ENCODE measurements at regions not wholly inside any gene's neighbourhood (a gene's known extent, or its start where the extent isn't known, plus 50 kb on each side); places are given as distances from the start of the nearest gene placed in this dataset.

DNA sequence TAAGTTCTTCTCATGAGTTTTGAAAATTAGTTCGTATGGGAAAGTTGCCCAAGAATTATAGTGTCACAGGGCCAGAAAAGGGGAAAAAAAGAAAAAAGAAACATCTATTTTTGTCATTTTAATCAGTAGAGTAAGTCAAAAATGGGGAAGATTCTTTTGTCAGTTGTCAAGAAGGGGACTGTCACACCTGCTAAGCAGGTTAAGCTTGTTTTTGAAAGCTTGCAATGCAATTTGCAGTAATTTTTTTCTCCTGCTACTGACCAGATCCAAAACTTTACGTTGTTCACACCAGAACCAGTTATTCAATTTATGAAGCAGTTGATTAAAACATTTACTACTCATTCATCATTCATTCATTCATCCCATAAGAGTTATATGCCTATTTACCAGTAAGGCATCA lies 171.4 kb downstream of the SOX4 start:
- H3K9ac ChIP-seq (ENCODE audit: low read length): no peak overlapping the region
- no peaks in the 10 kb centered on the region for H3K27me3 ChIP-seq (replicated peaks in 1 of 4; ENCODE audit: control extremely low read depth in 1 of 4, control insufficient read depth in 3 of 4, insufficient read depth in 4 of 4, low read length in 3 of 4)
- no peaks in the 10 kb centered on the region for H3K4me1 ChIP-seq (ENCODE audit: control insufficient read depth in 2 of 2, insufficient read depth in 2 of 2, low read length in 2 of 2)
- H3K4me2 ChIP-seq (replicated peaks; ENCODE audit: low read depth, low read length, poor library complexity, severe bottlenecking): no peak overlapping the region
- WGBS (ENCODE audit: insufficient coverage): no CpG with 5 or more reads among the region's 2 CpGs
- H3K9me3 Mint-ChIP-seq (ENCODE audit: insufficient read depth): no peaks in the 10 kb centered on the region
- H3K36me3 ChIP-seq (replicated peaks in 1 of 2; ENCODE audit: control extremely low read depth in 1 of 2, control insufficient read depth in 1 of 2, extremely low read depth in 1 of 2, insufficient read depth in 2 of 2, low read length in 1 of 2): no peaks in the 10 kb centered on the region
- TF ChIP-seq EZH2 (IDR thresholded peaks at IDR 0.05; ENCODE audit: borderline replicate concordance, insufficient read depth, low read depth, low read length, poor library complexity, severe bottlenecking): no peak
- TF ChIP-seq, protein P1, sequence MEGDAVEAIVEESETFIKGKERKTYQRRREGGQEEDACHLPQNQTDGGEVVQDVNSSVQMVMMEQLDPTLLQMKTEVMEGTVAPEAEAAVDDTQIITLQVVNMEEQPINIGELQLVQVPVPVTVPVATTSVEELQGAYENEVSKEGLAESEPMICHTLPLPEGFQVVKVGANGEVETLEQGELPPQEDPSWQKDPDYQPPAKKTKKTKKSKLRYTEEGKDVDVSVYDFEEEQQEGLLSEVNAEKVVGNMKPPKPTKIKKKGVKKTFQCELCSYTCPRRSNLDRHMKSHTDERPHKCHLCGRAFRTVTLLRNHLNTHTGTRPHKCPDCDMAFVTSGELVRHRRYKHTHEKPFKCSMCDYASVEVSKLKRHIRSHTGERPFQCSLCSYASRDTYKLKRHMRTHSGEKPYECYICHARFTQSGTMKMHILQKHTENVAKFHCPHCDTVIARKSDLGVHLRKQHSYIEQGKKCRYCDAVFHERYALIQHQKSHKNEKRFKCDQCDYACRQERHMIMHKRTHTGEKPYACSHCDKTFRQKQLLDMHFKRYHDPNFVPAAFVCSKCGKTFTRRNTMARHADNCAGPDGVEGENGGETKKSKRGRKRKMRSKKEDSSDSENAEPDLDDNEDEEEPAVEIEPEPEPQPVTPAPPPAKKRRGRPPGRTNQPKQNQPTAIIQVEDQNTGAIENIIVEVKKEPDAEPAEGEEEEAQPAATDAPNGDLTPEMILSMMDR (IDR thresholded peaks at IDR 0.05): no peak
- H3K9me3 ChIP-seq (ENCODE audit: control extremely low read depth in 1 of 3, control insufficient read depth in 2 of 3, insufficient read depth in 1 of 3, low read length in 2 of 3): peaks cover 0 to 12% (median 0%) of the 10 kb centered on the region in 3 donors
- H3K27me3 Mint-ChIP-seq: peaks cover 2% of the 10 kb centered on the region
- H3K4me1 Mint-ChIP-seq: no peaks in the 10 kb centered on the region
- no peaks in the 10 kb centered on the region for H3K79me2 ChIP-seq (ENCODE audit: control insufficient read depth, insufficient read depth, low read length)
- ChIA-PET CTCF (no interaction called here), POLR2A (interaction anchor here (0.6 kb wide), 1 partner anchor 1446 kb away, joined by 3 read pairs; no protein-coding TSS in a partner anchor)
- no peak overlapping the region for H3K4me3 Mint-ChIP-seq
- no peak for ATAC-seq (ENCODE audit: low read depth)
- H3K4me3 ChIP-seq (ENCODE audit: control extremely low read depth in 1 of 5, extremely low read depth in 1 of 5, insufficient read depth in 1 of 5, low read depth in 2 of 5, low read length in 4 of 5): no peak overlapping the region
- no peaks in the 10 kb centered on the region for H4K20me1 ChIP-seq (ENCODE audit: control insufficient read depth, insufficient read depth, low read length, poor library complexity, severe bottlenecking)
- H3K27ac ChIP-seq (ENCODE audit: low read length in 2 of 2): no peak overlapping the region
- DNase-seq: no peak
- H2AFZ ChIP-seq (ENCODE audit: insufficient read depth, low read depth, low read length, poor library complexity, severe bottlenecking): no peak overlapping the region
- no peak overlapping the region for H3K27ac Mint-ChIP-seq
- intact Hi-C loops (cut with micrococcal nuclease): no loop called here

DNA sequence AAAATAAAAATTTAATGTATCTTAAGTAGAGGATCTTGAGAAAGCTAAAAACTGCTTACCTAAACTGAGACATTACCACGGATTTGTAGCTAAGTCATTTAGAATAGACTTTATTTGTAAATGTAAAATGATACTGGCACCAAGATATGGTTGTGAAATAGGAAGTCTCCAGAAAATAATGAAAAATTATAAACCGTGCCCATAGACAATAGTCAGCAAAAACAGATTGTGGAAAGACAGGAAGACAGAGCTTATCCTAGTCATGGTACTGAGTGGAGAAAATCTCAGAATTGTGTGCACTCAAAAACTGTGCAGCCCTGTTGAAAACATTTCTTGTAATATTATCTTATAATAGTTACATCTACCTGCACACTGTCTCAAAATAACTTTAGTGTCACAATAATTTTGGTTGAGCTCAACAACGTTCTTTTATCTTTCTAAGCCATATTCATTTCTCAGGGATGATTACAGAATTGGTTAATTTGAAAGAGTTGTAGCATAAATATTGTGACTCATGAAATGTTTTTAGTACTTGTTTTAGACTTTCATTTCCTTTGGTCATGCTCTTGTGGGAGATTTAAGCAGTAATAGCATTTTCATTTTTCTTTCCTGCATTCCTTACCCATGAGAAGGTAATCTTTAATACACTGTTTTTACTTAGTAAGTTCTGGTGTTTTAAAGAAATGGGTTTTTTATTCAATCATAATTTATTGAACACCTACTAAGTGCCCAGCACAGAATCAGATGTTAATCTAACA lies 174.5 kb downstream of the SOX4 start:
- no CpG with 5 or more reads among the region's 3 CpGs for WGBS (ENCODE audit: insufficient coverage)
- Mint-ChIP-seq H3K4me3 (no peak overlapping the region), H3K9me3 (ENCODE audit: insufficient read depth) (no peaks in the 10 kb centered on the region), H3K4me1 (no peaks in the 10 kb centered on the region), H3K27ac (no peak overlapping the region), H3K27me3 (peaks cover 2% of the 10 kb centered on the region)
- no peak overlapping the region for H3K4me3 ChIP-seq (ENCODE audit: control extremely low read depth in 1 of 5, extremely low read depth in 1 of 5, insufficient read depth in 1 of 5, low read depth in 2 of 5, low read length in 4 of 5)
- no peaks in the 10 kb centered on the region for H3K36me3 ChIP-seq (replicated peaks in 1 of 2; ENCODE audit: control extremely low read depth in 1 of 2, control insufficient read depth in 1 of 2, extremely low read depth in 1 of 2, insufficient read depth in 2 of 2, low read length in 1 of 2)
- TF ChIP-seq EZH2 (IDR thresholded peaks at IDR 0.05; ENCODE audit: borderline replicate concordance, insufficient read depth, low read depth, low read length, poor library complexity, severe bottlenecking): no peak
- TF ChIP-seq, protein P1 (IDR thresholded peaks at IDR 0.05): no peak
- POLR2A ChIA-PET: no interaction called here
- no peaks in the 10 kb centered on the region for H3K79me2 ChIP-seq (ENCODE audit: control insufficient read depth, insufficient read depth, low read length)
- H3K27me3 ChIP-seq (replicated peaks in 1 of 4; ENCODE audit: control extremely low read depth in 1 of 4, control insufficient read depth in 3 of 4, insufficient read depth in 4 of 4, low read length in 3 of 4): no peaks in the 10 kb centered on the region
- DNase-seq (no peak), ATAC-seq (ENCODE audit: low read depth) (no peak)
- no peaks in the 10 kb centered on the region for H3K4me1 ChIP-seq (ENCODE audit: control insufficient read depth in 2 of 2, insufficient read depth in 2 of 2, low read length in 2 of 2)
- no peak overlapping the region for H3K9ac ChIP-seq (ENCODE audit: low read length)
- no peak overlapping the region for H2AFZ ChIP-seq (ENCODE audit: insufficient read depth, low read depth, low read length, poor library complexity, severe bottlenecking)
- no peak overlapping the region for H3K27ac ChIP-seq (ENCODE audit: low read length in 2 of 2)
- no peaks in the 10 kb centered on the region for H4K20me1 ChIP-seq (ENCODE audit: control insufficient read depth, insufficient read depth, low read length, poor library complexity, severe bottlenecking)
- no peak overlapping the region for H3K4me2 ChIP-seq (replicated peaks; ENCODE audit: low read depth, low read length, poor library complexity, severe bottlenecking)
- CTCF ChIA-PET: no interaction called here
- intact Hi-C loops (cut with micrococcal nuclease): no loop called here
- H3K9me3 ChIP-seq (ENCODE audit: control extremely low read depth in 1 of 3, control insufficient read depth in 2 of 3, insufficient read depth in 1 of 3, low read length in 2 of 3): no peaks in the 10 kb centered on the region

Data from B cell (primary cell).